IPS-NIHi7 (cell line): ENCODE measurements at regions not wholly inside any gene's neighbourhood (a gene's known extent, or its start where the extent isn't known, plus 50 kb on each side); places are given as distances from the start of the nearest gene placed in this dataset.

Source experiments
- DNase-seq: peaks from one replicate; pipeline ENCODE4 v3.0.0; 2012; ENCODE audit warnings: mixed read lengths; ENCODE audit errors: extremely low spot score

GRCh38 chr2:217092710-217093379 lies 233.0 kb upstream of the TNP1 start:
- no peak for DNase-seq

DNA sequence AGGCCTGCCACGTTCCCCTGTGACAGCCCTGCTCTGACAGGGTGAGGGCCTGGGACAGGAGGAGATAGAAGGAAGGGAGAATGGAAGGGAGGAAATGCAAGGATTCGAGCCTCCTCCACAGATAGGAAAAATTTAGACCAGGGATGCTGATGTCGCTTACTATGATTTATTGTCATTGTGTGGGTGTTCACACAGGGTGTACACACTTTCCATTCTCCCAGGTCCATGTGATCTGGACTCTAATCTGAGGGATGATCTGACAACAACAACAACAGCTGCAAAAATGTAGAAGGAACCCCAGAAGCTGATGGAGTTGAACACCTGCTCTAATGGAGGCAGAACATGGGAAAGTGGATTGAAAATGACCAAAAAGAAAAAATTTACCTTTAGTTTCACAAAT lies 231.7 kb upstream of the TNP1 start:
- DNase-seq: no peak

DNA sequence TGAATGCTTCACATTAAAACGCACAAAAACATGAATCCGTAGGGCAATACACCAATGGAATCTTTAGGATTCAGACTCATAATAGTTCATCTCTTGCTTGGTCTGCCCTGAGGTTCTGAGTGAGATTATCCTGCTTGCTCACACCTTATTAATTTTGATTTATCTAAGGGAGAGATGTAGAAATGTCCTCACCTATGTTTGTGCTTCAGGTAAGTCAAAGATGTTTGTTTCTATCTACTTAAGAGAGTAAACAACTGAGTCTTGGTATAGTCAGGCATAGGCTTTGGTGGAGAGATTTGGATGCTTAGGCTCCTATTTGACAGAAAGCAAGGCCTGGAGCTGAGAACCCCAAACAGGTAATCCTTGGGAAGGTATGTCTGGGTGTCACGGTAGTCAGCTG lies 231.0 kb upstream of the TNP1 start:
- no peak for DNase-seq

DNA sequence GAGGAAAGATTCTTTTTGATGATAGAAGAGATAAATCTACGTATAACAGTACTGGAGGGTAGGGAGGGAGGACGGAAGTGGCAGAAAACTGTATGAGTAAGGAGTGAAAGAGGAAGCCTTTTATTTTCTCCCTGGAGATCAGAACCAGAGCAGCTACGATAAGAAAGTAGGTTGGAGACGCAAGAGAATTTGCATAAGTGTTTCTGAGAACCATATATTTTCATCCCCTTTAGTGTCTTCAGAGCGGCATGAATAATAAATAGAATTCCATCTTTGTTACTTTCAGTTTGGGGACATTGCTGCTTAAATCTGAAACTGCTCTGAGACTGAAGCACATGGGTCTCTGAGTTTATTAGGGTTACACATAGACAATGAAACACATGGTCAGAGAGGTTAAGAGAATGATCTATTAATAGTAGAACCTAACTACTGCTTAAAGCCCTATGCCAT lies 230.2 kb upstream of the TNP1 start:
- no peak for DNase-seq

GRCh38 chr2:217086718-217087117 lies 226.9 kb upstream of the TNP1 start:
- DNase-seq: no peak

GRCh38 chr2:217086038-217086522 lies 226.2 kb upstream of the TNP1 start:
- no peak for DNase-seq

DNA sequence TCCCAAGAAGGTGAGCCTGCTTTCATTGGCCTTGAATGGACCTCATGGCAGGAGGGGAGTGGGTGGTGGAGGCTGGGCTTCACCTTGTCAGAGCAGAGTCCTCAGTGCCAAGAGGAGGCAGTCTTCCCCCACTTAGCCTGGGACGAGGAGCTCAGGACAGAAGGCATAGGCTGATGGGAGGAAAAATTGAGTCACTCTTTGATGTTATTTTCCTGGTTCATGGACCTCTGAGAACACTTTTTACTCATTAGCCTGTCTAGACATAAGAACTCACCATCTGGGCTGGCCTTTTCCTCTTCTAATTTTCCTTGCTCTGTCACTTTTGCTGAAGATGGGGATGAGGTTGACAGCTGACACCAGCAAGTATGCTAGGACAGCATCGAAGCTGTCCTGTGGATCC lies 225.7 kb upstream of the TNP1 start:
- DNase-seq: no peak

- DNase-seq: no peak
These were observed 221.9 kb upstream of the TNP1 start for GRCh38 chr2:217081799-217082198.

DNA sequence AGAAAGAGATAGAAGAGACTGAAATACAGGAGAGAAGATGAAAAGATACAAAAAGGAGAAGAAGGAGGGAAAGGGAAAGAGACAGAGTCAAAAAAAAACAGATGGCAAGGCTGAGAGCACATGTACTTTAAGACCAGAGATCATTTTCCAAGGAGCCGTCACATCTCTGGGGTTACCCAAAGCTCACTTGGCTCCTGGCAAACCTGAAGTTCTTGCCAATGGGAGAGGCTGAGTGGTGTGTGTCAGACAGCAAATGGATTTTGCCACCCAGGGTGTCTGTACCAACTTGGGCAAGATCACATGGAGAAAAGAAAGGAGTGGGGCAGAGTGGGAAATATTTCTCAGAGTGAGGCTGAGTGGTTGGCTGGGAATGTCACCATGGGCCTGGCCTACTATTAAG lies 219.3 kb upstream of the TNP1 start:
- no peak for DNase-seq

- no peak for DNase-seq
These were observed 218.1 kb upstream of the TNP1 start for GRCh38 chr2:217077831-217078407.

- no peak for DNase-seq
These were observed 216.9 kb upstream of the TNP1 start for GRCh38 chr2:217076657-217077232.

DNA sequence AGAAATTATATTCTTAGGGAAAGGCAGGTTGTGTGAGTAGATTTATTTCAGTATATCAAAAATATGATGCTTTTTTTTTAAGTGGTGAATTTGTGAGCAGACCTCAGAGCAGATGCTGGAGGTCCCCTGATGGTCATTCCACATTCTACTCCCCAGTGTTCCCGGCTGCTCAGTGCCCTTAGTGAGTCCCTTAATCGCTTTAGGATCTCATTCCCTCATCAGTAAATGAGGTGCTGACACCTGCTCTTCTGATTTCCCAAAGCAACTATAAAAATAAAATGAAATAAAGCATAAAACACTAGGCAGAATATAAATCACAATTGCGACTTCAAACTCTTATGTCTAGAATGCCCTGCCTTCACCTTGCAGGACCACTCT lies 216.2 kb upstream of the TNP1 start:
- no peak for DNase-seq

GRCh38 chr2:217075268-217076057 lies 215.6 kb upstream of the TNP1 start:
- DNase-seq: no peak

DNA sequence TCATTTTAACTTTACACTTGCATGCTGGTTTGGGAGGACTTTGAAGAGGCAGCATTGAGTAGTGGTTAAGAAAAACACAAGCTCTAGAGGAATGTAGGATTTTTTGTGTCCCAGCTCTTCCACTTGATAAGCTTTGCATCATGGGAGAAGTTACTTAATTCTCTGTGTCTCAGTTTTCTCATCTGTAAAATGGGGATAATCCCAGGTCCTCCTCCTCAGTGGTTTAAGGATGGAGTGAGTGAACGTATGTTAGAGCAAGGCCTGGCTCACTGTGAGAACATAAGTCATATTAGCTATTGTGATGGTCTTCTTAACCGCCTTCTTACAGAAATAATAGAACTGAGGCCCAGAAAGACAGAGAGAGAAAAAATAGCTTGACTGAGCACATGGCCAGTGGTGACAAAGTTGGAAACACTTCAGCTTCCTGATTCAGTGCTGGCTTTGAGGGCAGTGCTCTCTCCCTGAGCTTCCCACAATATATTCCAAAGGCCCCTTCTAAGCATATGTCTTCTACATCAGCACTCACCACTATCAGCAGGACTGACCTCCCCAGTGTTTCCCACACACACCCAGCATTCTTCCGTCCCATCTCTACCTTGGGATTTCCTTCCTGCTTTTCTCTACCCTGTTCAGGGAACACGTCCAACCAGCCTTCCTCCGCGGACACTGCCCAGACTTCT lies 214.9 kb upstream of the TNP1 start:
- DNase-seq: no peak

DNA sequence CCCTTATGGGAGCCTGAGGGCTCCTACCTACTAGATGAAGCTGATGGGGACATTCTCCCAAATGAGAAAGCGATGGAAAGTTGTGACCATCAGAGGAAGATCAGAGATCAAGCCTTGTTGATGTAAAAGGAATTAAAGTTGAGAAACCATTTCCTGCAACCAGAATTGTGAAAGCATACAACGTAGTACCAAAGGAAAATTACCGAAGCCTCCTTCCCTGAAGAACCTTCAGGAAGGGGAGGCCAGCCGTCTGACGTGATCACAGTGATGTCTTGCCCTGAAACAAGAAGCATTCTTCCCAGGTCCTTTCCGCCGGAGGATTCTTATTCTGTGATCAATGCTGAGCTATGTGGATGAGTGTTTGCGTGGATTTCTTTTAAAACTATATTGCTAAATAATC lies 211.6 kb upstream of the TNP1 start:
- no peak for DNase-seq

DNA sequence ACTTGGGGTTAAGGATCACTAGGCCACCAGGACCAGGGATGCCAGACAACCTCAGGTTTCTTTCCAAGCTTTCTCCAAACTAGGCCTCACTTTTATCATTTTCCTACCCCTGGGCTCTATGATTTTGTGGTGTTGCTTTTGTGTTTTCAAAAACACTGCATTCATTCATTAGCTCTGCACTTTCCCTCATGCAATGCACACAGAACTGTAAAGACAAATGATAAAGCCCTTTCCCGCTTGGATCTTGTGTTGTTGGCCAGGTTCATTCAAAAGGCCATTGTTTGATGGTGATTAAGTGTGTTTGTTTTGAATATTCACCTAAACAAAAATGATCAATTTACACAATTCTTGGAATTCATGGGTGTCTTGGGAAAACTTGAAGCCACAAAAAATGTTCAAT lies 210.7 kb upstream of the TNP1 start:
- DNase-seq: no peak

DNA sequence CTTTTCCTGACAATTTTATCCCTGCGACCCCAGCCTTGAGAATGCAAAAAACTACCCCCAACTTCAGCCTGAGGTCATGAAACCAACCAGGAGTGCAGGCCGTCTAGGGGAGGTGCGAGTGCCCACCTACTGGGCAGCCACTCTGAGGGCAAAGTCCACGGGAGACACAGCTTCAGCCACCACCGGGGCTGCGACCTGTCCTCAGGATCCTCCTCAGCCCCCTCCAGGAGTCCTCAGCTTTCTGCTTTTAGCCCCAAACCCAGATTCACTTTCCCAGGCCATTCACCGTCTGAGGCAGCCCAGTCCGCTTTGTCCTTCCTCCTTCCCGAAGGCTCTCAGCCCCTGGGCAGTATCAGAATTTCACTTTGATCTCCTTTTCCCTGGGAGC lies 210.2 kb upstream of the TNP1 start:
- no peak for DNase-seq

DNA sequence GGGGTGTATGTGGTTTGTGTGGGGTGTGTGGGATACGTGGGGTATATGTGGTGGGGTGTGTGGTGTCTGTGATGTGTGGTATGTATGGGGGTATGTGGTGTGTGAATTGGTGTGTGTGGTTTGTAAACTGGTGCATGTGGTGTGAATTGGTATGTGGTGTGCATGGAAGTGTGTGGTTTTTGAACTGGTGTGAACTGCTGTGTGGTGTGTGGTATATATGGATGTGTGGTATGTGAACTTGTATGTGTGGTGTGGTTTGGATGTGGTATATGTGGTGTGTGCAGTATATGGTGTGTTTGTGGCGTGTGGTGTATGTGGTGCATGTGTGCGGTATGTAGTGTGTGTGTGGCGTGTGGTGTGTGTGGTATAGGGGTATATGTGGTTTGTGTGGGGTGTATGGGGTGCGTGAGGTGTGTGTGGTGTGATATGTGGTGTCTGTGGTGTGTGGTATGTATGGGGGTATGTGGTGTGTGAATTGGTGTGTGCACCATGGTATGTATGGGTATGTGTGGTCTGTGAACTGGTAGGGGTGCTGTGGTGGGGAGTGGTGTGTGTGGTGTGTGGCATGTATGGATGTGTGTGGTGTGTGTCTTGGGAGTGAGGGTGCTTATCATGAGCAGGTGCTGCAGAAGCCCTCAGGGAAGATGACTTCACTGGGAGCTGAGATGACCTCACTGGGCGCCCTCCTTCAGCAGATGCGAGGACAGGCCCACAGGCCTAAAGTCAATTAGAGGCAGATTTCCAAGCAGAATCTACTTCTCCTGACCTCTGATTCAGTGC lies 209.6 kb upstream of the TNP1 start:
- DNase-seq: no peak

GRCh38 chr2:217068677-217069250 lies 208.9 kb upstream of the TNP1 start:
- DNase-seq: no peak

- DNase-seq: no peak
These were observed 207.9 kb upstream of the TNP1 start for GRCh38 chr2:217067787-217068186.
